OCI-LY7 (cell line): ENCODE measurements at regions not wholly inside any gene's neighbourhood (a gene's known extent, or its start where the extent isn't known, plus 50 kb on each side); places are given as distances from the start of the nearest gene placed in this dataset.

Experiments
- EZH2phosphoT487 ChIP-seq: fragments of 200-600 bp; sonication (generic); IDR thresholded peaks from 2 replicates; pipeline ENCODE4 v1.6.1; 2018; ENCODE audit warnings: low read depth, borderline replicate concordance, mild to moderate bottlenecking, mixed run types, antibody characterized with exemption, low read length, moderate library complexity, mixed read lengths
- TF ChIP-seq, protein P1 (sequence below): fragments of 200-600 bp; sonication (generic); conservative IDR thresholded peaks from 2 replicates; pipeline ENCODE4 v1.5.1; 2014; ENCODE audit warnings: mild to moderate bottlenecking, antibody characterized with exemption, low read length, moderate library complexity, mixed read lengths

DNA sequence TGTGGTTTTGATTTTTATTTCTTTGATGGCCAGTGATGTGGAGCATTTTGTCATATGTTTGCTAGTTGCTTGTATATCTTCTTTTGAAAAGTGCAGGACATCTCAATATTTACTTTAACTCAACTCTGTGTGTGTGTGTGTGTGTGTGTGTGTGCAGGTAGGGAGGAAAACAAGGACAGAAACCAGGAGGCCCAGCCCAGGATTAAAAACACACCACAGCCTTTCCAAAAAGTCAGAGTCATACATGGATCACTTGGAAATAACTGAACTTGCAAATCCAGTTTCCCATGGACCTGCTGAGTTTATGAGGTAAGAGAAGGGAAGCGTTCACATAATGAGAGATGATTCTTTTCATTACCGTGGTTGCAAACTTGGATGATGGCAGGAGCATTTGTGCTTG is 189.9 kb upstream of the LYZL1 start:
- TF ChIP-seq, protein P1, sequence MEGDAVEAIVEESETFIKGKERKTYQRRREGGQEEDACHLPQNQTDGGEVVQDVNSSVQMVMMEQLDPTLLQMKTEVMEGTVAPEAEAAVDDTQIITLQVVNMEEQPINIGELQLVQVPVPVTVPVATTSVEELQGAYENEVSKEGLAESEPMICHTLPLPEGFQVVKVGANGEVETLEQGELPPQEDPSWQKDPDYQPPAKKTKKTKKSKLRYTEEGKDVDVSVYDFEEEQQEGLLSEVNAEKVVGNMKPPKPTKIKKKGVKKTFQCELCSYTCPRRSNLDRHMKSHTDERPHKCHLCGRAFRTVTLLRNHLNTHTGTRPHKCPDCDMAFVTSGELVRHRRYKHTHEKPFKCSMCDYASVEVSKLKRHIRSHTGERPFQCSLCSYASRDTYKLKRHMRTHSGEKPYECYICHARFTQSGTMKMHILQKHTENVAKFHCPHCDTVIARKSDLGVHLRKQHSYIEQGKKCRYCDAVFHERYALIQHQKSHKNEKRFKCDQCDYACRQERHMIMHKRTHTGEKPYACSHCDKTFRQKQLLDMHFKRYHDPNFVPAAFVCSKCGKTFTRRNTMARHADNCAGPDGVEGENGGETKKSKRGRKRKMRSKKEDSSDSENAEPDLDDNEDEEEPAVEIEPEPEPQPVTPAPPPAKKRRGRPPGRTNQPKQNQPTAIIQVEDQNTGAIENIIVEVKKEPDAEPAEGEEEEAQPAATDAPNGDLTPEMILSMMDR, result no peak
- no peak for TF ChIP-seq EZH2phosphoT487
